Loucy (cell line): ENCODE measurements at regions not wholly inside any gene's neighbourhood (a gene's known extent, or its start where the extent isn't known, plus 50 kb on each side); places are given as distances from the start of the nearest gene placed in this dataset.

ENCODE experiments used
- H2AFZ ChIP-seq: fragments of 200-600 bp; sonication (generic); 2 replicates; pipeline ENCODE4 v1.6.0; 2016; ENCODE audit warnings: antibody characterized with exemption, mild to moderate bottlenecking, low read length, moderate library complexity
- H3F3A ChIP-seq: fragments of 200-600 bp; 2 replicates; pipeline ENCODE4 v1.6.0; 2016; ENCODE audit warnings: antibody characterized with exemption, low read depth, mild to moderate bottlenecking
- H3K27me3 ChIP-seq: fragments of 200-600 bp; sonication (generic); 2 replicates; pipeline ENCODE4 v1.6.1; 2014; ENCODE audit warnings: low read length, mild to moderate bottlenecking; ENCODE audit not compliant: insufficient read depth, poor library complexity, severe bottlenecking
- H3K36me3 ChIP-seq: fragments of 200-600 bp; sonication (generic); 2 replicates; pipeline ENCODE4 v1.6.1; 2016; ENCODE audit warnings: low read length; ENCODE audit not compliant: insufficient read depth
- H3K4me1 ChIP-seq: fragments of 200-600 bp; sonication (generic); 2 replicates; pipeline ENCODE4 v1.5.1; 2014; ENCODE audit warnings: low read length, mild to moderate bottlenecking; ENCODE audit not compliant: insufficient read depth, poor library complexity, severe bottlenecking
- H3K4me2 ChIP-seq: fragments of 200-600 bp; sonication (generic); 2 replicates; pipeline ENCODE4 v1.6.0; 2014; ENCODE audit warnings: antibody characterized with exemption, low read length, low read depth, mild to moderate bottlenecking; ENCODE audit not compliant: poor library complexity, severe bottlenecking
- H3K4me3 ChIP-seq: fragments of 200-600 bp; sonication (generic); 2 replicates; pipeline ENCODE4 v1.5.1; 2014; ENCODE audit warnings: low read length, mild to moderate bottlenecking, mixed read lengths; ENCODE audit not compliant: poor library complexity, severe bottlenecking
- H3K79me2 ChIP-seq: fragments of 200-600 bp; sonication (generic); 2 replicates; pipeline ENCODE4 v1.6.1; 2014; ENCODE audit warnings: low read length; ENCODE audit not compliant: insufficient read depth
- H3K9ac ChIP-seq: fragments of 200-600 bp; sonication (generic); 2 replicates; pipeline ENCODE4 v1.6.0; 2014; ENCODE audit warnings: mild to moderate bottlenecking, low read depth, low read length, moderate library complexity; ENCODE audit not compliant: poor library complexity, severe bottlenecking
- H3K9me2 ChIP-seq: fragments of 200-600 bp; sonication (generic); replicated peaks from 2 replicates; pipeline ENCODE4 v1.6.1; 2016; ENCODE audit warnings: low read depth, low read length, mixed read lengths
- H3K9me3 ChIP-seq: fragments of 200-600 bp; sonication (generic); 2 replicates; pipeline ENCODE4 v1.6.1; 2014; ENCODE audit warnings: mild to moderate bottlenecking, antibody characterized with exemption, low read length, low read depth; ENCODE audit not compliant: insufficient read depth
- H4K20me1 ChIP-seq: fragments of 200-600 bp; sonication (generic); 2 replicates; pipeline ENCODE4 v1.6.0; 2014; ENCODE audit warnings: antibody characterized with exemption, low read length, mild to moderate bottlenecking; ENCODE audit not compliant: insufficient read depth, poor library complexity, severe bottlenecking
- CTCF ChIP-seq: fragments of 200-600 bp; sonication (generic); conservative IDR thresholded peaks from 2 replicates; pipeline ENCODE4 v1.5.1; 2014; ENCODE audit warnings: mild to moderate bottlenecking, antibody characterized with exemption, low read length
- EZH2phosphoT487 ChIP-seq: fragments of 200-600 bp; IDR thresholded peaks from 2 replicates; pipeline ENCODE4 v1.6.1; 2018; ENCODE audit warnings: antibody characterized with exemption, mild to moderate bottlenecking, moderate library complexity, borderline replicate concordance

GRCh38 chr6:14258117-14258516, 140.5 kb downstream of the CD83 start:
- Histone ChIP-seq H3K79me2 (no peaks in the 10 kb centered on the region), H4K20me1 (no peaks in the 10 kb centered on the region), H3K4me3 (no peak overlapping the region), H3K36me3 (no peaks in the 10 kb centered on the region), H3K9me2 (no peaks in the 10 kb centered on the region), H3K4me2 (peak overlapping the region; percentile 41), H2AFZ (no peak overlapping the region), H3K27me3 (no peaks in the 10 kb centered on the region), H3K9me3 (no peaks in the 10 kb centered on the region), H3K4me1 (peaks cover 52% of the 10 kb centered on the region), H3F3A (no peaks in the 10 kb centered on the region), H3K9ac (peak overlapping the region; percentile 54)
- no peak for TF ChIP-seq CTCF
- no peak for TF ChIP-seq EZH2phosphoT487

- H2AFZ ChIP-seq: no peak overlapping the region; the same call in 1 of the 2 replicates
- peaks cover 6% of the 10 kb centered on the region for H3K9me3 ChIP-seq
- H3K4me1 ChIP-seq: peaks cover 49% of the 10 kb centered on the region
- no peaks in the 10 kb centered on the region for H3K9me2 ChIP-seq
- no peaks in the 10 kb centered on the region for H3K79me2 ChIP-seq
- no peaks in the 10 kb centered on the region for H3K36me3 ChIP-seq
- H3K27me3 ChIP-seq: no peaks in the 10 kb centered on the region
- H3K9ac ChIP-seq: peak overlapping the region; percentile 54
- no peak overlapping the region for H3K4me3 ChIP-seq
- TF ChIP-seq EZH2phosphoT487 (no peak), CTCF (no peak)
- H3F3A ChIP-seq: no peaks in the 10 kb centered on the region
- H3K4me2 ChIP-seq: peak overlapping the region; percentile 41
- H4K20me1 ChIP-seq: no peaks in the 10 kb centered on the region
Measured at GRCh38 chr6:14258695-14259593, 141.4 kb downstream of the CD83 start.

GRCh38 chr6:14259594-14260152, 142.1 kb downstream of the CD83 start:
- Histone ChIP-seq H3K4me1 (peaks cover 43% of the 10 kb centered on the region), H3K4me3 (no peak overlapping the region), H3K36me3 (no peaks in the 10 kb centered on the region), H3K4me2 (no peak overlapping the region), H2AFZ (peak overlapping the region; percentile 44), H3K9me3 (peaks cover 11% of the 10 kb centered on the region), H3K27me3 (no peaks in the 10 kb centered on the region), H3K9me2 (no peaks in the 10 kb centered on the region), H3K79me2 (no peaks in the 10 kb centered on the region), H3F3A (no peaks in the 10 kb centered on the region), H3K9ac (peak overlapping the region; percentile 54), H4K20me1 (no peaks in the 10 kb centered on the region)
- TF ChIP-seq CTCF (no peak), EZH2phosphoT487 (no peak)
